Activated gamma-delta T cell treated with Interleukin-2 at 50 U/mL for 16 hours (primary cell): ENCODE measurements at regions not wholly inside any gene's neighbourhood (a gene's known extent, or its start where the extent isn't known, plus 50 kb on each side); places are given as distances from the start of the nearest gene placed in this dataset.

Source experiments
- DNase-seq: peaks from one replicate; pipeline ENCODE4 v3.0.0-alpha.2; 2020

DNA sequence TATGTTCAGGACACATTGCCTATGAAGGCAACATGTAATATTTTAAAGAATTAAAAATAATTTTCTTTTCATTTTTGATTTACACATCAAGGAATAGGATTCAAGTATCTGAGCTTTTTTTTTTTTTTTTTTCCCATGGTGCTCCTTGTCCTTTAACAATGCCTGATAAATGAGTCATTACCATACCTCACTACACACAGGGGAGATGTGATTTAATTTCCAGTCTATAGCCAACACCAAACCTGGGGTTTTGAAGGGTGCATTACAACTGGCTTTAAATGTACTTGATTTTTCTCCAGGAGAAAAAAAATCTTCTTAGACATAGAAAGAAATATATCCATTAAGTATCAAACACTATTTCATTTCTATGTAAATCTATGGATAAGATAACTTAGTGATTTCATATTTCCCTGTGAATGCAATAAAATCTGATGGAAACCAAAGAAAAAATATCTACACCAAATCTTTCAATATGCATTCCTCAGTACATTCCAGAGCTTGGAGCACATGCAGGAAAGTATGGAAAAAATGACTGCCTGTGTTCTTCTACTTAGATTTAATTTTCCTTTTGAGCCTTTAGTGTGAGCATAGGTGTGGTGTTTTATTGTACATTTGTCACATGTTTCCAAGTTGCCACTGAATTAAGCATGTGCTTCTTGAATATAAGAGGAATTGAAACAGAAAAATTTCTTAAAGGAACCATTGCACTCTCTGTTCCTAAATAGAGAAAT is 204.8 kb upstream of the MEOX2 start:
- DNase-seq = no peak

DNA sequence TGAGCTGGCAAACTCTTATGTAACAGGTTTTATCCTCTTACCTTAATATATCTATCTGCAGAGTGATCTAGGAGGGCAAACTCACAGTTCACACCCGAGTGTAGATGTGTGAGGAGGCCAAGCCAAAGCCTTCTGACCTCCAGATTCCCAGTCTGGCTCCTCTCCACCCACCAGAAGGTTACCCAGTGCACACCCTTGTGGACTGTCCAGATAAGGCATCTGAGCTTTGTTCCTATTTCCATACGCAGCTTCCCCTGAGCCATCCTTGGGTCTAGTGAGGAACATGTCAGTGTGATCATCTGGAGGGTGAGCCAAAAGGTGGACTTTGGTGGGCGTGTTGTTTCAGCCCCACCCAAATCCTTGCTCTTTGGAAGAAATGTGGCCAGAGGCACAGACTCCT is 203.0 kb upstream of the MEOX2 start:
- DNase-seq = no peak

DNA sequence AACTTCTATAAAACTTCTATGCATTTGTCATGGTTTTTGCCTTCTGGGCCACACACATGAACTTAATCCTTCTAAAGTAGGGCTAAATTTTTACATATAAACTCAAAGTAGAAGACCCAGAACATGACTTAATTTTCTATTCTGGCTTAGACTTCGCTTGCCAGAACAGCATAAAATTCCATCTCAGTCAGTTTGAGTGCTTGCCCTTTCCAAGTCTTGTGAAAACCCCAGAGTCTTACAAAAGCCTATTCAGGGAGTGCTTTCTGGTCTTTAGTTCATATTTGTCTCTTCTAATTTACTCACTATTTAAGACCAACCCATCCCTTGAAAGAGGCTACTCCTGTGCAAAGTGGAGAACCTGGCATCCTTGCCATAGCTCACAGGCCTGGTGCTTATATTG is 201.6 kb upstream of the MEOX2 start:
- DNase-seq = no peak

DNA sequence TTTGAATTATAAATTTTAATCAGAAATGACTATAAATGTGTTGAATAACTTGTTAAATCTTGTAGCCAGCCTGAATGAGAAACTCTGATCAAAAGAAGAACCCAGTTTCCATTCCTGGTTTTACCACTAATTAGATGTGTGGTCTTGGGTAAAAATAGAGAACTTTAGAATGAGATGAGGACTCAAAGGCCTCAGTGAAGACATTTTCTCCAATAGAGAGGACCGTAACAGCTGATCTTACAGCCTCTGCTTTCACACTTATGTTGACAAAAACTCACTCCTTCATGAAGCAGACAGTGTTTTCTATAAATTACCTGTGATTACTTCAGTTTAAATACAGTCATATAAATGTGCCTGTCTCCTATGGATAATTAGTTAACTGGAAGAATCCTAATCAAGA is 200.1 kb upstream of the MEOX2 start:
- DNase-seq = no peak

DNA sequence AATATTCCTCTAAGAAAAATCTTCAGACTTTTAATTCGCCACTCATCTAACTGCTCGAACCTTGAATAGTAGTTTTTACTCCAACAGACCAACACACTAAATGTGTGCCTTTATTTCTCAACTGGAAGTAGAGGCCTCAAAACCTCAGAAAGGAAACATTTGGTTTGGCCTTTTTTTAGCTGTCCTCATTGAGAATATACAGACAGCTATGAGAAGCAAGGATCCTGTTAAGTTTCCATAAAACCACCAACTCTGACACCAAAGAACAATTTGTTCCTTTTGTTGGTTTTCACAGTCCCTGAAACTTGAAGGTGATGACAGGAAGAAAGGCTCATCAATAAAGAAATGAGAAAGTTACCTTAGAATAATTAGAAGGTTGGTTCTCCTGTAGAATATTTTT is 199.2 kb upstream of the MEOX2 start:
- DNase-seq = no peak

DNA sequence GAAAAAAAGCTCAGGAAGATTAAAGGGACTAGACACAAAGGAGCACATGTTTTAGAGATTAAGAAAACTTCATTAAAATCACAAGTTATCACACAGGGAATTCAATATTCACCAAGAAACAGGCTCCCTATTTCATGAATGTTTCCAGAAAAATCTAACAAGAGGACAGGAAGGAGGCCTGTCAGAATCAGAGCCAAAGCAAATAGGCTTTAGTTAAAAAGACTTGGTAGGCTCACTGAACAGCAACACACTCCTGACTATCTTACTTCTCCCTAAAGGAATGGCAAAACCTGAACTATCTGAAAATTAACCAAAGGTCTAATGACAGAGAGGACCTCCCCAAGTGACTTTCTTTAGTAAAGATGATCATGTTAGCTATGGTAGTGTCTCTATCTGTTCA is 188.3 kb upstream of the MEOX2 start:
- no peak for DNase-seq

DNA sequence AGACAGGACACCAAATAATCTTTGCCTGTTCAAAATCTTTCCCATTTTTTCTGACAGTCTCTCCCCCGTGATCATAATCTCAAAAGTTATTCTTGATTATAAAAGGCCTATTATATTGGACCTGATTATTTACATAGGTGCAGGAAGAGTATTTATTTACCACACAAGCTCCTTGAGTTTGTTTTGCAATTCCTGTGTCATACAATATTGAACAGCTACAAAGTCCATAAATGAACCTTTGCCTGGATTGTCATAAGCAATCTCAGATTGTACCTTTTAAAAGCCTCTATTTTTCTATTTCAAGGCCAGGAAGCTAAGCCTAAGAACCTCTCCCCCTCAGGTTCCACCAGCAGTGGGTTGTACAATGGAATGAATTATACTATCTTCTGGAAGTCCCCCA is 183.9 kb upstream of the MEOX2 start:
- no peak for DNase-seq

DNA sequence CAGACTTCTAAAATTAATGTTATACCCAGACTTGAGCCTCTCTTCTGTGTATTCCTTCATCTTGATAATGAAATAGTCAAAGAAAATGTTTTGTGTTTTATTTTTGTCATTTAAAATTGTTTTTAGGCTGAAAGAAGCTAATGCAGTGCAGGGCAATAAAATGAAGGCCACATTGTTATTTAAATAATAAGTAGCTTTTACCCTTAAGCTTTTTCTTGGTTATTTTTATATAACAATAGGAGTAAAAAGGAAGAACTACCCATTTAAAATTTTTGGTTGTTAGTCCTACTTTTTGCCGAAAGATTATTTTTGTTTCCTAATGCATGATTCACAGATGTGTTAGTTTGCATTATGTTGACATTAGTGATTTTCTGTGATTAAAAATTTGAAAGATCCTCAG is 181.0 kb upstream of the MEOX2 start:
- no peak for DNase-seq

DNA sequence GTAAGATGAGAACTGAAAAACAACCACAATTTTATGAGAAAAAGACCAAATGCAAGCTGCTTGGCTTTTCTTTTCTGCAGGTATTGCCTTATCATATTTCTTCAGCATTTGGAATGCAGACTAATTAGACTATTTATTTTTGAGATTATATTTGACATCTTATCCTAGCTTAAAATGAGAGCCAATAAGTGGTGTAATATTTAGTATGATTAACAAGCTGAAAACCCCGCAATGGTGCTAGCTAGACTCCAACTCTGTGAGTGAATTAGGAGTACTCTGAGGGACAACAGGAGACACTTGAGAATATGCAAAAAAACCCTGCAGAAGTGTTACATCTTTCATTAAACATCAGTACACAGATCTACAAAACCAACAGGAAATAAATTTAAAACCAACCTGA is 180.3 kb upstream of the MEOX2 start:
- no peak for DNase-seq

DNA sequence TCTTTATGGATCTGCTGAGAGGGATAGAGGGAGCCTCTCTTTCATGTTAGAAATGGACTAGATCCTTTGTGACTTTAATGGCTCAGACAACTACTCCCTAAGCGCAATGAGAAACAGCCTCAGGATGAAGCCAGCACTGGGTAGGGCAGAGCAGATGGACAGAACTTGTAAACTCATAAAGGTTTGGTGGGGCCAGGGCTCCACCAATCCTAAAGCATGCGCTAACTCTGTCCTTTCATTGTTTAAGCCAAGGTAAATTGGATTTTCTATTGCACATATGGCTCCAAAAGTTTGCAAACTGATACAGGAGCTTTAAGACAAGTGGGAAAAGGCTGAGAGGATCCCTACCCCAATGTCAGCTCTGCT is 178.1 kb upstream of the MEOX2 start:
- no peak for DNase-seq

DNA sequence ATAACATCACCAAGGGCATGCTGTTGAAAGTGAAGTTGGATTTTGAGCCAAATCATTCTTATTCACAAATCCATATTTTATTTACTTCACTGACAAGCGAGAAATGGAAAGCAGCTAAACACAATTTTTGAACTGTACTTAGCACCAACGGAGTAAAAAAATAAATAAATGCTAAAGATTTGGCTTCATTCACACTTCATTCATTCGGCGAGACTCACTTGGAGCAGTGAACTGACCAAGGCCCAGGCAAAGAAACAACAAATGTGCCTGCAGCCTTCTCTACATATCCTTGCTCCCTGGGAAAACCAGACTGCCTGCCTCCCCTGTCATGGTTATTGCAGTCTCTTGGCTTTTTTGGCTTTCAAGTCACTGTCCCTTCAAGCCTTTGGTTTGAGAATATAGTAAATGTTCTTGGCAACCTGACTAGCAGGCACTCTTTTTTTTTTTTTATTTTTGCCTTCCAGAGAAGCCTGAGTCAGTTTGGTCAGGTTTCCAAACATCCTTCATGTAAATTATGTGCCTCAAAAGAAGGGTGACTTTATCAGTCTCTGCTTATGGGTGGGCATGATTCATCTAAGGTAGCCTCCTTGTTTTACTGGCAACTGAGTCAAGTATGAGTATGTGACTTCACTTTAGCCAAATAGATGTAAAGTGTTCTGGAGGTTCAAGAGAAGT is 177.6 kb upstream of the MEOX2 start:
- DNase-seq = no peak

DNA sequence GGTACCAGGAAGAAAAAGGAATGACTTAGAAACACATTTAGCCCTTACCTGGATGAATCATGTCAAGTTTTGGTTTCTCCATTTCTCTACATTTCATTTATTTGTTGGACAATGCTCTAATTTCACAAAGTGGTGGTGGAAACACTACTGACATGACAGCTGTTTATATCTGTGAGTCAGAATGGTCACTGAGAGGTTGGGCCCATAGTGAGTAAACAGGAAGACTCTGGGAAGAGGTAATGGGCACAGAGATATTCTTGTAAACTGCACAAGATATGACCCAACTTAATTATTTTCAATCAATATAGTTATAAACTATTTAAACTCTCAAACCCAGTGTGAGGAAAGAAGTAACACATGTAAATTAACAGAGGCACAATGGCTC is 176.3 kb upstream of the MEOX2 start:
- no peak for DNase-seq

DNA sequence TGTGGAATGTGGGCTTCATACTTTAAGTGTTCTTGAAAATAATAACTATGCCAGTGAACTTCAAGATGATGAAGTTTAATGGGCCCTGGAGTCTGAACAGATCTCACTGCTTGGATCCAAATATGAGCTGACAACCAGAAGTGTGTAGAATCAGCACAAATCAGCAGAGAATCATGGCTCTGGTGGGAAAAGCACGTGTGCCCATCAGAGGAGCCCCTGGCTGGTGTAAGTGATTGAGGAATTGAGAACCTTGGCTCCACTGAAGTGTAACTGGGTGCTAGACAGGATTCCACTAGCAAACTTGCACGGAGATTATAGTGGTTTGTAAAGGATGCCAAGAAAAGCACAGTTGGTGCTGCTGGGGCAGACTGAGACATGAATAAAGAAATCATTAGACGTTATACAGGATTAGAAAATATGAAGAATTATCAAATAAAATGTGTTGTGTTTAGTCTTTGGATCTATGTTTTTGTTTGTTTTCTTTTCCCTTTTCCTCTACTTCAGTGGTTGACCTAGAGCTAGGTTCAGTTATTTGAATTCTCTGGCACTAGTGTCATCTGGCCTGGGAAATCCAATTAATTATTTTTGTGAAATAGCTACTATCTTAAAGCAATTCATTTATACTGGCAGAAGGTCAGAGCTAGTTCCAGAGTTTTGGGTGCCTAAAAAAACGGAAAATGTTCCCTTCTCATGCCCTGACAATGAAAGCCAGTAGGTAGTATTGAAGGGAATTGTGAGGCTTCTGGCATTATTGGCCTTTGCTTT is 175.7 kb upstream of the MEOX2 start:
- DNase-seq = no peak

DNA sequence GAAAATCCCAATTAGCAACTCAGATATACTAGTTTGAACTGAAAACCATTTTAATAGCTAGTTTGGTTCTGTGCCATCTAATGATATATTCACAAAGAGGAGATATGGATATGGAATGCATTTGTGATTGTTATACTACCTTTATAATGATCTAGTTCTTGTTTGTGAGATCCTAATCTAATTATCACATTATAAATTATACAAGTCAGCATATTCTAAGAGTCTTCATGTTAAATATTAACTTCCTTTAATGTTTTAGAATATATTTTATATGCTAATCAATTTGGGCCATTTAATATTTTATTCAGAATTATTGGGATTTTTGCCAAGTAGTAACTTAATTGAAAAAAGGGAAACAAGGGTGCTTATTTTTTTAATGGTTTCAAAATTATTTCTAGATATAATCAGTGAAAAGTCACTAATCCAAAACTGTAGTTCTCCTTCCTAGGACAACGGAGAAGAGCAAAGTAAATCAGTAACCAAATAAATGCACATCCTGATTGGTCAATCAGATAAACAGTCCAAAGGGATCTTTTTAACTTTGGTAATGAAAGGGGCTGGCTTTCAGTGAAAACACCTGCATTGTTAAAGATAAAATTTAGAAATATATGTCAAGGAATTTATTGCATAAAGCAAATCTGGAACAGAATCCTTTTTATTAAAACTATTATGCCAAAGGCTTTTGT is 173.9 kb upstream of the MEOX2 start:
- no peak for DNase-seq

DNA sequence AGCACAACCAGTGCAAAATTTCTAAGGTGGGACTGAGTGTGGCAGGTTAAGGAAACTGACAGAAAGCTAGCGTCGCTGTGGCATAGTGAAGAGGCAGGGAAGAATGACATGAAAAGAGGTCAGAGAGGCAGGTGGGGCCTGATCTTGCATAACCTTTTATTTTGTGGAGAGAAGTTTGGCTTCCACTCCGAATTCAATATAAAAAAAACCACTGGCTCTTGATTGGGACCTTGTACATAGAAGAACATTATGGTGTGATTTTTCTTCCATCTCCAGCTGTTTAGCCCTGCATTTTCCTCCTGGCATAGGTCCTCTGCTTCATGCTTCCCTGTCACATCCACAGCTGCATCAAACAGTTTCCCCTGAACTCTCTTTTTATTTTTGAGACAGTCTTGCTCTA is 170.5 kb upstream of the MEOX2 start:
- no peak for DNase-seq

DNA sequence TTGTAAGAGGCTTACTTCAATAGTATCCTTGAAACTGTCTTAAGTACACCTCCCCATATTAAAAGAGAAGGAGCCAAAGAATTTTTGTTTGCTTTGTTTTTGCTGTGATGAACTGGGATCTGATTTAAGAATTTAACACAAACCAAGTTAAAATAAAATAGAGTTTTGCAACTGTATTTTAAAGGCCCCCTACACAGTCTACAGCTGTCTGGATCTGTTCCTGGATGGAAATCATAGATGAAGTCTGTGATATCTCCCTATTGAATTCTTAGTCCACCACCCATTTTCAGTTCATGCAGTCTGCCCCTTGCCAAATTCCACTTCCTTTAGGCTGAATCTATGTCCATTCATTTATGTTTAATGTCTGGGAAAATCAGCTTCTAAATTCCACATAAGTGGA is 169.8 kb upstream of the MEOX2 start:
- no peak for DNase-seq

DNA sequence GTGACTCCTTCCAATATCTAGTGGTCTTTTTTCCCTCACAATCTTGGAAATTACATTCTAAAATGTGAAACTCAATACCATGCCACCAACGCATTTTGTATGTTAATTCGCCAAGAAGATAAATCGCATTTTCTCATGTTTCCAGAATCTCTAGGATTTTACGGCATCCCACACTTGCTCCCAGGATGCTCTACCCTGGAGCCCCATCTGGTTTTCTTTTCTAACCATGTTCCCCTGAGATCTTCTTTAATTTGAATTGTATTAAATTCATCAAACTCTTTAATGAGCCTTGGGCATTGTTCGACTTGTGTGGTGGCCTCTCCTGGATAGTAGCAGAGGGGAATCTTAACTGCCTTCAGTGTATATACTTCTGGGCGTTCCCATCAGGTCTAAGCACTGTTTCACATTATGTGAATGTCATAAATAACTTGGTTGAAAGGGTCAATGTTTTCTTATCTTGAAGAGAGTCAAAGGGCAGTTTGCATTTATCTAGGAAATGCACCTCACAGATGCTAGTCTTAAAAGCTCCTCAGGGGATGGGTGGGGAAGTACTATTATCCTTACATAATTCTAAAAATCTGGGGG is 169.1 kb upstream of the MEOX2 start:
- no peak for DNase-seq

DNA sequence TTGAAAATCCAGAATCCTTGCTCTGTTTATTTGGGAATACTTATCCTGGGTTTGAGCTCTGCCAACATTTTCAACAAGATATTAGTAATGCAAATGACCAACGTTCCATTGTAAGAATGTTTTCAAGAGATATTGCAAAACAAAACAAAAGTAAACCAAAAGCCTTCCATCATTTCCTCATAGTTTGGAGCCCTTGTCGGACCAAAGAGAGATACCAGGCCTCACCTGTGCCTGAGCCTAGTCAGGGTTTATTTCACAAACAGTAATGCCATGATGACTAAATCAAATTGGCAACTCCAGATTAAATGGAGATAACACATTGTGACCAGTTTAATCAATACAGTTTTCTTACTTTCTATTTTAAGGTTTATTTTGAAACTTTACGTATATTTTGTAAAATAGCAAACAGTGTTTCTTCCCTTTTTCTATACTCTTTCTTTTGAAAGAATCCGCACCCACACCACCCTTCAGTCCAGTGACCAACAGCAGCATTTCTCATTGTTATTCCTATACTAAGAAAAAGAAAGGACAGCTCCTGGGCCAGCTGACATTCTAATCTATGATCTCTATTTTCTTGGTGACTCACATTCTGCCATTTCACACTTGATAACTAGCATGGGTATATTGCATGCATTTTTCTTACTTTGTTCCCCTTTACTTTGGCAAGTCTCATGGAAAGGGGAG is 168.5 kb upstream of the MEOX2 start:
- no peak for DNase-seq

DNA sequence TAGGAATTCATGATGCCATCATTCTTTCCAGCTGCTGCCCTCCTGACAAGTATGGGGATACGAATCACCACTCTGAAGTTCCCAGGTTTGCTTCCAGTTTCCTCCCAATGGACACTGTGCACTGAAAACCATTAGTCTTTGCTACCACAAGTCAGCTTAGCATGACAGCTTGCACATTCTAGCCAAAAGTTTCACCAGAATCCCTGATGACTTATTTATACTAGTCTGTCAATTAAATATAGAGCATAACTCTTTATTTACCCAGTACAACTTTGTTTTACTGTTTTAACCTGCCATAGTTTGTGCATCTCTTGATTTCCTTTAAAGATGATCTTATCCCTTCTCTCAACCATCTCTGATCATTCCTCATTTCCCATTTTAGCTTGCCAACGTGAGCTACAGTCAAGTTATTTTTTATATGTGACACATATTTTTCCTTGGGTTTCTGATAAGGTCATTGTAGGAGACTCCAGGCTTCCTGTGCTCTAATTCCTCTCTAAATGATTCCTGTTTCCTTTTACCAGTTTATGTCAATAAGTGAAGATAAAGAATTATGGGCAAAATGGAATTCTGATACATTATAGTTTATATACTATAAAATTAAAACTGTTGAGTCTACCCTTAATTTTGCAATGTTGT is 167.5 kb upstream of the MEOX2 start:
- no peak for DNase-seq

DNA sequence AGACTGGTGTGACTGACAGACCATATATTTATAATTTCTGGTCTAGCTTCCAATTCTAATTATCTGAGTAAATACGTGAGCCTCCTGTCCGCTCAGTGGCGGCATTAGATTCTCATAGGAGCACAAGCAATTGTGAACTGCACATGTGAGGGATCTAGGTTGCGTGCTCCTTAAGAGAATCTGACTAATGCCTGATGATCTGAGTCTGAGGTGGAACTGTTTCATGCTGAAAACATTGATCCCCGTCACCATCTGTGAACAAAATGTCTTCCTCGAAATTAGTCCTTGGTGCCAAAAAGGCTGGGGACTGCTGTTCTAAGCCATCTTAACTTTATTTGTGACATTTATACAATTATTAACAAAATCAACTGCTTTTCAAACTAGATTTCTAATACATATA is 164.7 kb upstream of the MEOX2 start:
- no peak for DNase-seq

DNA sequence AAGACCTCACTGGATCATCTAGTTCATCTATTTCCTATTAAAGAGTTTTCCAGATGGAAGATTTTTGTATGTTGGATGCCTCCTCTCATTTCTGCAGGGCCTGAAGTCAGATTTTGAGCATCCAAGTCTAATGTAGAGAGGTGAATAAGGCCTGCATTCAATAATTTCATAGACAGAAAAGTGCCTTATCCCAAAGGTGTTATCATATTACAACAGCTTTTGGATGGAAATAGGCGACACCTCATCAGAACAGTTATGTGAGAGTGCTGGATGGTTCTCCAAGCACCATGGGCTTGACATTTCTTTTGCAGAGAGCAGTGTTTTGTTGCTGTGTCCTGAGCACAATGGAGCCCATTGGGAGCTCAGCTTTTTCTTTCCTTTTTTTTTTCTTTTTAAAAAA is 162.4 kb upstream of the MEOX2 start:
- DNase-seq = no peak

DNA sequence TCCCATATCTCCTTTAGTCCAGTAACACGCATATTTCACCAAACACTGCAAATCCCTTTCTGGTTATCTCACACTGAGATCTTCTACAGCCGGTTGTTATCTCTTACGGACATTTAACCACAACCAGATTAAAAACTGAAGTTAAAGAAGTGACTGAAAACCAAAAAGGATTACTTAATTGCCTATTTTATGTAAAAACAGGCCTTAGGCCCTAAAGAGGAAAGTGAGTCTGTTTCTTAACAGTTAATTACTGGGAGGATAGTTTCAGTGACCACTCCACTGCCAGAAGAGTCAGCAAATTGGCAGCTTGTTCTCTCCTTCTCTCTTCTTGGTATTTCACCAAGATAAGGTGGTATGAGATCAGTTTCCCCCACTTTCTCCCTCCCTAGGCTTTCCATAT is 161.9 kb upstream of the MEOX2 start:
- DNase-seq = no peak
